IMR-90 (cell line): ENCODE measurements at regions not wholly inside any gene's neighbourhood (a gene's known extent, or its start where the extent isn't known, plus 50 kb on each side); places are given as distances from the start of the nearest gene placed in this dataset.
A peak's percentile ranks its signal among the peaks of the same experiment; 100 is the strongest.

Experiments
- ATAC-seq: fragments of 200-7000 bp; cut with Tn5 transposase; 2 replicates; pipeline ENCODE4 v1.9.1; 2020; ENCODE audit warnings: low read depth, mild to moderate bottlenecking, moderate library complexity
- BruUV-seq: library from RNA; stranded (reverse); fragments of 400-500 nt; replicated peaks from 2 replicates; lab custom pipeline; 2021; lab: Mats Ljungman, UMichigan
- CTCF ChIA-PET: fragments of 300-600 bp; formaldehyde crosslinking; extraction: SDS; loops from one replicate; lab custom pipeline; 2021; ENCODE audit warnings: antibody characterized with exemption; lab: Yijun Ruan, JAX
- POLR2A ChIA-PET: fragments of 300-600 bp; sonication (Branson Sonifier 250); formaldehyde crosslinking; loops from one replicate; lab custom pipeline; 2022; ENCODE audit warnings: antibody characterized with exemption; ENCODE audit not compliant: unreplicated experiment; lab: Charles Lee
- DNase-seq: peaks from one replicate; pipeline ENCODE4 v3.0.0; 2013
- H2AFZ ChIP-seq: replicated peaks from 2 replicates; pipeline ENCODE3; 2013; ENCODE audit warnings: low read length, mild to moderate bottlenecking; ENCODE audit not compliant: poor library complexity
- H2AK5ac ChIP-seq: 2 replicates; pipeline ENCODE4 v1.6.1; 2013; ENCODE audit warnings: low read depth, low read length, inconsistent platforms
- H2AK9ac ChIP-seq: replicated peaks from 2 replicates; pipeline ENCODE3; 2013; ENCODE audit warnings: mild to moderate bottlenecking, low read depth, low read length, moderate library complexity; ENCODE audit not compliant: poor library complexity
- H2BK120ac ChIP-seq: 2 replicates; pipeline ENCODE4 v1.6.1; 2013; ENCODE audit warnings: low read depth, low read length, inconsistent platforms
- H2BK15ac ChIP-seq: 3 replicates; pipeline ENCODE4 v1.6.1; 2013; ENCODE audit warnings: low read depth, low read length, inconsistent platforms
- H2BK20ac ChIP-seq: 2 replicates; pipeline ENCODE4 v1.6.1; 2013; ENCODE audit warnings: low read depth, mild to moderate bottlenecking, inconsistent platforms, low read length, moderate library complexity
- H2BK5ac ChIP-seq: 2 replicates; pipeline ENCODE4 v1.6.1; 2013; ENCODE audit warnings: mild to moderate bottlenecking, low read depth, low read length, inconsistent platforms; ENCODE audit not compliant: poor library complexity, severe bottlenecking
- H3K14ac ChIP-seq: replicated peaks from 2 replicates; pipeline ENCODE4 v1.6.1; 2013; ENCODE audit warnings: low read depth, low read length, inconsistent platforms
- H3K18ac ChIP-seq: 2 replicates; pipeline ENCODE4 v1.6.1; 2013; ENCODE audit warnings: low read depth, low read length, control low read depth
- H3K23ac ChIP-seq: 2 replicates; pipeline ENCODE4 v1.6.1; 2013; ENCODE audit warnings: low read depth, low read length, inconsistent platforms
- H3K27ac ChIP-seq: 2 replicates; pipeline ENCODE4 v1.5.1; 2013; ENCODE audit warnings: mild to moderate bottlenecking, control low read depth, low read length; ENCODE audit not compliant: insufficient read depth
- H3K27me3 ChIP-seq: 2 replicates; pipeline ENCODE4 v1.6.1; 2013; ENCODE audit warnings: low read length; ENCODE audit not compliant: control insufficient read depth, insufficient read depth
- H3K36me3 ChIP-seq: 2 replicates; pipeline ENCODE4 v1.6.1; 2013; ENCODE audit warnings: low read length, mixed read lengths; ENCODE audit not compliant: control insufficient read depth, insufficient read depth
- H3K4ac ChIP-seq: 2 replicates; pipeline ENCODE4 v1.6.1; 2013; ENCODE audit warnings: low read depth, low read length, inconsistent platforms
- H3K4me1 ChIP-seq: 2 replicates; pipeline ENCODE4 v1.6.1; 2013; ENCODE audit warnings: low read length, mixed read lengths; ENCODE audit not compliant: control insufficient read depth, insufficient read depth
- H3K4me2 ChIP-seq: 2 replicates; pipeline ENCODE4 v1.6.1; 2013; ENCODE audit warnings: low read depth, mild to moderate bottlenecking, control low read depth, low read length, moderate library complexity
- H3K4me3 ChIP-seq: 2 replicates; pipeline ENCODE4 v1.5.1; 2013; ENCODE audit warnings: low read depth, mild to moderate bottlenecking, control low read depth, low read length, moderate library complexity; ENCODE audit not compliant: insufficient read depth
- H3K56ac ChIP-seq: 2 replicates; pipeline ENCODE4 v1.6.1; 2013; ENCODE audit warnings: low read length, inconsistent platforms; ENCODE audit not compliant: insufficient read depth; ENCODE audit errors: extremely low read depth
- H3K79me1 ChIP-seq, 2 experiments: 2 replicates each; pipeline ENCODE4 v1.6.1; 2013; ENCODE audit warnings: low read length in 2 of 2, inconsistent platforms in 1 of 2, low read depth in 1 of 2
- H3K9ac ChIP-seq: 2 replicates; pipeline ENCODE4 v1.6.1; 2013; ENCODE audit warnings: low read depth, low read length, control low read depth
- H3K9me1 ChIP-seq: 2 replicates; pipeline ENCODE4 v1.6.1; 2013; ENCODE audit warnings: low read length, inconsistent platforms; ENCODE audit not compliant: insufficient read depth
- H3K9me3 ChIP-seq: 2 replicates; pipeline ENCODE4 v1.6.1; 2013; ENCODE audit warnings: low read length; ENCODE audit not compliant: control insufficient read depth, insufficient read depth
- H4K20me1 ChIP-seq: 2 replicates; pipeline ENCODE4 v1.6.1; 2013; ENCODE audit warnings: low read length, inconsistent platforms; ENCODE audit not compliant: insufficient read depth
- H4K5ac ChIP-seq: 2 replicates; pipeline ENCODE4 v1.6.1; 2013; ENCODE audit warnings: mild to moderate bottlenecking, low read depth, low read length, control low read depth
- H4K8ac ChIP-seq, 2 experiments: 2 replicates each; pipeline ENCODE4 v1.6.1; 2013; ENCODE audit warnings: low read depth in 2 of 2, low read length in 2 of 2, control low read depth in 1 of 2, inconsistent platforms in 1 of 2
- H4K91ac ChIP-seq: 2 replicates; pipeline ENCODE4 v1.6.1; 2013; ENCODE audit warnings: low read depth, low read length, inconsistent platforms; ENCODE audit not compliant: insufficient read depth
- BHLHE40 ChIP-seq: fragments of 150-350 bp; IDR thresholded peaks from 2 replicates; pipeline ENCODE4 v1.6.1; 2016; ENCODE audit warnings: mild to moderate bottlenecking, low read depth, low read length
- CEBPB ChIP-seq: IDR thresholded peaks from 2 replicates; pipeline ENCODE4 v1.6.1; 2012; ENCODE audit warnings: low read depth, low read length, improper control_type of control experiment
- CHD1 ChIP-seq: IDR thresholded peaks from 2 replicates; pipeline ENCODE4 v1.6.1; 2012; ENCODE audit warnings: low read depth, low read length, improper control_type of control experiment
- FOS ChIP-seq: fragments of 150-350 bp; IDR thresholded peaks from 2 replicates; pipeline ENCODE4 v1.6.1; 2016; ENCODE audit warnings: low read depth, low read length
- MAFK ChIP-seq: IDR thresholded peaks from 2 replicates; pipeline ENCODE4 v1.6.1; 2012; ENCODE audit warnings: low read depth, low read length, improper control_type of control experiment
- MAZ ChIP-seq: IDR thresholded peaks from 2 replicates; pipeline ENCODE4 v1.6.1; 2012; ENCODE audit warnings: low read depth, mild to moderate bottlenecking, low read length, improper control_type of control experiment, moderate library complexity, borderline replicate concordance
- MXI1 ChIP-seq: IDR thresholded peaks from 2 replicates; pipeline ENCODE4 v1.6.1; 2012; ENCODE audit warnings: low read depth, mild to moderate bottlenecking, low read length, moderate library complexity, borderline replicate concordance
- NFE2L2 ChIP-seq: fragments of 150-350 bp; IDR thresholded peaks from 2 replicates; pipeline ENCODE4 v1.6.1; 2016; ENCODE audit warnings: low read depth, mild to moderate bottlenecking, low read length
- POLR2A ChIP-seq: IDR thresholded peaks from 2 replicates; pipeline ENCODE4 v1.6.1; 2012; ENCODE audit warnings: mild to moderate bottlenecking, low read depth, low read length
- RAD21 ChIP-seq: IDR thresholded peaks from 2 replicates; pipeline ENCODE4 v1.6.1; 2012; ENCODE audit warnings: low read length, improper control_type of control experiment
- RCOR1 ChIP-seq: IDR thresholded peaks from 2 replicates; pipeline ENCODE4 v1.6.1; 2012; ENCODE audit warnings: mild to moderate bottlenecking, low read length, improper control_type of control experiment; ENCODE audit not compliant: insufficient replicate concordance
- RFX5 ChIP-seq: IDR thresholded peaks from 2 replicates; pipeline ENCODE4 v1.8.0; 2012; ENCODE audit warnings: low read depth, mild to moderate bottlenecking, low read length, moderate library complexity
- SMC3 ChIP-seq: fragments of 150-350 bp; IDR thresholded peaks from 2 replicates; pipeline ENCODE4 v1.6.1; 2016; ENCODE audit warnings: low read depth, mild to moderate bottlenecking, antibody characterized with exemption, low read length, moderate library complexity
- USF2 ChIP-seq: fragments of 150-350 bp; IDR thresholded peaks from 2 replicates; pipeline ENCODE4 v1.6.1; 2017; ENCODE audit warnings: mild to moderate bottlenecking, antibody characterized with exemption, low read length, low read depth
- WGBS, 2 experiments: methylation state at CpG; one replicate each; pipeline versions ENCODE4 v1.1.5 to v1.1.7; 2013; ENCODE audit warnings: missing lambda C conversion rate in 2 of 2; ENCODE audit not compliant: insufficient read length in 1 of 2; ENCODE audit errors: extremely low coverage in 2 of 2; 5-methylcytosine and 5-hydroxymethylcytosine counted together
- dilution Hi-C: fragments of 300-500 bp; cut with HindIII; formaldehyde crosslinking; loops from one replicate; pipeline ENCODE4 v1.14.3; 2018; ENCODE audit warnings: low sequenced_read_pairs; ENCODE audit not compliant: unreplicated experiment
- in situ Hi-C: fragments of 300-500 bp; cut with MboI; formaldehyde crosslinking; loops from 3 replicates; pipeline ENCODE4 v1.14.3; 2019; ENCODE audit warnings: low sequenced_read_pairs, inconsistent platforms, mixed read lengths
- intact Hi-C: fragments of 100-400 bp; cut with micrococcal nuclease; formaldehyde crosslinking; loops from 2 replicates; pipeline ENCODE4 v1.10.0; 2022
- TF ChIP-seq, protein P1 (sequence below): conservative IDR thresholded peaks from 2 replicates; pipeline ENCODE4 v1.5.1; 2012; ENCODE audit warnings: mild to moderate bottlenecking, low read depth, low read length, improper control_type of control experiment
- TF ChIP-seq, protein P2 (sequence below): fragments of 150-350 bp; IDR thresholded peaks from 2 replicates; pipeline ENCODE4 v1.6.1; 2016; ENCODE audit warnings: low read depth, mild to moderate bottlenecking, low read length, moderate library complexity, borderline replicate concordance

- H3K56ac ChIP-seq = no peak overlapping the region
- peak overlapping the region; percentile 55; the same call in 1 of the 2 replicates for H4K5ac ChIP-seq
- no peak overlapping the region for H2BK5ac ChIP-seq
- DNase-seq = no peak
- H3K14ac ChIP-seq = no peak overlapping the region
- no peak overlapping the region for H3K4ac ChIP-seq
- H2AFZ ChIP-seq = no peak overlapping the region
- no peak overlapping the region; the same call in 1 of the 2 replicates for H3K9ac ChIP-seq
- no peaks in the 10 kb centered on the region for H3K36me3 ChIP-seq
- H2AK9ac ChIP-seq = no peak overlapping the region
- no peak overlapping the region for H2AK5ac ChIP-seq
- H2BK20ac ChIP-seq = no peak overlapping the region
- H3K9me1 ChIP-seq = no peaks in the 10 kb centered on the region; the same call in 1 of the 2 replicates
- H4K91ac ChIP-seq = no peak overlapping the region
- H3K27me3 ChIP-seq = peaks cover 4% of the 10 kb centered on the region
- 0 out of 4 replicates have a peak overlapping the region, but pooled peaks have one; percentile 17 to 29 for H4K8ac ChIP-seq
- in situ Hi-C loops = no loop called here
- dilution Hi-C loops = no loop called here
- TF ChIP-seq USF2 (no peak), CHD1 (no peak), MXI1 (no peak), POLR2A (no peak), BHLHE40 (no peak), RCOR1 (no peak), FOS (no peak), RFX5 (no peak), NFE2L2 (no peak), CEBPB (no peak), MAZ (no peak), MAFK (no peak), RAD21 (no peak), SMC3 (no peak)
- TF ChIP-seq, protein P1, sequence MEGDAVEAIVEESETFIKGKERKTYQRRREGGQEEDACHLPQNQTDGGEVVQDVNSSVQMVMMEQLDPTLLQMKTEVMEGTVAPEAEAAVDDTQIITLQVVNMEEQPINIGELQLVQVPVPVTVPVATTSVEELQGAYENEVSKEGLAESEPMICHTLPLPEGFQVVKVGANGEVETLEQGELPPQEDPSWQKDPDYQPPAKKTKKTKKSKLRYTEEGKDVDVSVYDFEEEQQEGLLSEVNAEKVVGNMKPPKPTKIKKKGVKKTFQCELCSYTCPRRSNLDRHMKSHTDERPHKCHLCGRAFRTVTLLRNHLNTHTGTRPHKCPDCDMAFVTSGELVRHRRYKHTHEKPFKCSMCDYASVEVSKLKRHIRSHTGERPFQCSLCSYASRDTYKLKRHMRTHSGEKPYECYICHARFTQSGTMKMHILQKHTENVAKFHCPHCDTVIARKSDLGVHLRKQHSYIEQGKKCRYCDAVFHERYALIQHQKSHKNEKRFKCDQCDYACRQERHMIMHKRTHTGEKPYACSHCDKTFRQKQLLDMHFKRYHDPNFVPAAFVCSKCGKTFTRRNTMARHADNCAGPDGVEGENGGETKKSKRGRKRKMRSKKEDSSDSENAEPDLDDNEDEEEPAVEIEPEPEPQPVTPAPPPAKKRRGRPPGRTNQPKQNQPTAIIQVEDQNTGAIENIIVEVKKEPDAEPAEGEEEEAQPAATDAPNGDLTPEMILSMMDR = no peak
- TF ChIP-seq, protein P2, sequence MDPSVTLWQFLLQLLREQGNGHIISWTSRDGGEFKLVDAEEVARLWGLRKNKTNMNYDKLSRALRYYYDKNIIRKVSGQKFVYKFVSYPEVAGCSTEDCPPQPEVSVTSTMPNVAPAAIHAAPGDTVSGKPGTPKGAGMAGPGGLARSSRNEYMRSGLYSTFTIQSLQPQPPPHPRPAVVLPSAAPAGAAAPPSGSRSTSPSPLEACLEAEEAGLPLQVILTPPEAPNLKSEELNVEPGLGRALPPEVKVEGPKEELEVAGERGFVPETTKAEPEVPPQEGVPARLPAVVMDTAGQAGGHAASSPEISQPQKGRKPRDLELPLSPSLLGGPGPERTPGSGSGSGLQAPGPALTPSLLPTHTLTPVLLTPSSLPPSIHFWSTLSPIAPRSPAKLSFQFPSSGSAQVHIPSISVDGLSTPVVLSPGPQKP = no peak
- peaks cover 2% of the 10 kb centered on the region; the same call in 1 of the 2 replicates for H3K4me1 ChIP-seq
- ATAC-seq = no peak
- H2BK120ac ChIP-seq = no peak overlapping the region
- POLR2A ChIA-PET = no interaction called here
- peak overlapping the region; percentile 99; the same call in 1 of the 2 replicates for H3K4me2 ChIP-seq
- H3K23ac ChIP-seq = no peak overlapping the region
- H3K9me3 ChIP-seq = no peaks in the 10 kb centered on the region
- 100% methylated on average over 2 of the region's 6 CpGs; no CpG with 5 or more reads in 1 of the 2 experiments for WGBS, 2 experiments
- no peak overlapping the region for H3K27ac ChIP-seq
- no peak overlapping the region for H2BK15ac ChIP-seq
- H3K79me1 ChIP-seq = no peaks in the 10 kb centered on the region
- H3K4me3 ChIP-seq = no peak overlapping the region
- no TSS peak for BruUV-seq
- no peak overlapping the region for H3K18ac ChIP-seq
- H4K20me1 ChIP-seq = no peaks in the 10 kb centered on the region
- intact Hi-C loops = no loop called here
- CTCF ChIA-PET = no interaction called here
Observed at GRCh38 chr6:236519-236918, 55.8 kb upstream of the DUSP22 start.
